HG02938 (cell line): ENCODE measurements at regions not wholly inside any gene's neighbourhood (a gene's known extent, or its start where the extent isn't known, plus 50 kb on each side); places are given as distances from the start of the nearest gene placed in this dataset.
"Not testable (repeated sequence)": the region's sequence is repeated elsewhere in the genome, so short reads cannot be mapped to it uniquely, and the experiment has no call there.

ENCODE experiments used
- ATAC-seq: cut with Tn5 transposase; IDR thresholded peaks from one replicate; pipeline ENCODE4 v1.9.1; 2021; ENCODE audit warnings: mild to moderate bottlenecking, moderate library complexity; ENCODE audit not compliant: unreplicated experiment

GRCh38 chr5:75002271-75002670 lies 50.1 kb downstream of the GCNT4 start:
- ATAC-seq, result no peak

GRCh38 chr5:74995926-74996325 lies 56.4 kb downstream of the GCNT4 start:
- ATAC-seq, result no peak

GRCh38 chr5:74994826-74995225 lies 57.5 kb downstream of the GCNT4 start:
- no peak for ATAC-seq

GRCh38 chr5:74993743-74994142 lies 58.6 kb downstream of the GCNT4 start:
- no peak for ATAC-seq

- ATAC-seq, result no peak
Observed at GRCh38 chr5:74992791-74993190, 59.6 kb downstream of the GCNT4 start.

GRCh38 chr5:74991522-74991921 lies 60.8 kb downstream of the GCNT4 start:
- no peak for ATAC-seq

GRCh38 chr5:74990194-74990593 lies 62.2 kb downstream of the GCNT4 start:
- no peak for ATAC-seq

GRCh38 chr5:74988273-74988983 lies 63.9 kb downstream of the GCNT4 start:
- no peak for ATAC-seq

- ATAC-seq, result no peak
Observed at GRCh38 chr5:74978345-74978744, 74.0 kb downstream of the GCNT4 start.

- ATAC-seq, result no peak
Observed at GRCh38 chr5:74977471-74977870, 74.9 kb downstream of the GCNT4 start.

GRCh38 chr5:74976651-74977050 lies 75.7 kb downstream of the GCNT4 start:
- ATAC-seq, result no peak

GRCh38 chr5:74975582-74975981 lies 76.8 kb downstream of the GCNT4 start:
- ATAC-seq, result no peak

GRCh38 chr5:74974451-74975091 lies 77.8 kb downstream of the GCNT4 start:
- no peak for ATAC-seq

- no peak for ATAC-seq
Observed at GRCh38 chr5:74973694-74974093, 78.7 kb downstream of the GCNT4 start.

GRCh38 chr5:74971947-74972460 lies 80.4 kb downstream of the GCNT4 start:
- ATAC-seq, result no peak

- ATAC-seq, result not testable (repeated sequence)
Observed at GRCh38 chr5:74970891-74971290, 81.5 kb downstream of the GCNT4 start.

GRCh38 chr5:74969726-74970125 lies 82.6 kb downstream of the GCNT4 start:
- ATAC-seq, result no peak

GRCh38 chr5:74966141-74967026 lies 86.0 kb downstream of the GCNT4 start:
- no peak for ATAC-seq

- ATAC-seq, result no peak
Observed at GRCh38 chr5:74963407-74963806, 89.0 kb downstream of the GCNT4 start.

GRCh38 chr5:74957906-74958305 lies 91.7 kb upstream of the FAM169A start:
- ATAC-seq, result no peak

GRCh38 chr5:74957029-74957784 lies 91.0 kb upstream of the FAM169A start:
- ATAC-seq, result no peak
